GM12865 (cell line): ENCODE measurements at regions not wholly inside any gene's neighbourhood (a gene's known extent, or its start where the extent isn't known, plus 50 kb on each side); places are given as distances from the start of the nearest gene placed in this dataset.
"Not testable (repeated sequence)": the region's sequence is repeated elsewhere in the genome, so short reads cannot be mapped to it uniquely, and the experiment has no call there.

Source experiments
- DNase-seq: peaks from one replicate; pipeline ENCODE4 v3.0.0; 2010; ENCODE audit warnings: low read depth
- H3K4me3 ChIP-seq: 2 replicates; pipeline ENCODE4 v1.5.1; 2011; ENCODE audit warnings: mild to moderate bottlenecking, low read depth, low read length, control low read depth
- TF ChIP-seq, protein P1 (sequence below): IDR thresholded peaks from 2 replicates; pipeline ENCODE4 v1.5.1; 2011; ENCODE audit warnings: low read length, control low read depth, low read depth, inconsistent platforms; ENCODE audit not compliant: insufficient read depth; ENCODE audit errors: missing control alignments

DNA sequence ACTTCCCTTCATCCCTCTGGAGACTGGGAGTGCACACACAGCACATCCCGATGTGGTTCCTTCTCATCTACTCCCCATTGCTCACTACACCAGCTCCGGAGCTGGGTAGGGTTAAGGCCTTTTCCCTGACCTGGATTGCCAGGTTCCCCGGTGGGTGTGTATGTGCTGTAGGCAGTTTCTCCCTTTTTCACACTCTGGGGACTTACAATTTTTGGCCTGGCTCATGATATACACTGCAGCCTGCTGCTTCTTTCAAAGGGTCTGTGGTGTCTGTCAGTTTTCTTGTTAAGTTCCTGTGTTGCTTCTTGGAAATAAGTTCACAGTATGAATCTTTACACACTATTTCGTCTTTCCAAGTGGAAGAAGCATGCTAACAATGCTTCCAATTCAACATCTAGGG is 405.5 kb downstream of the UTRN start:
- H3K4me3 ChIP-seq = no peak overlapping the region
- no peak for DNase-seq
- TF ChIP-seq, protein P1, sequence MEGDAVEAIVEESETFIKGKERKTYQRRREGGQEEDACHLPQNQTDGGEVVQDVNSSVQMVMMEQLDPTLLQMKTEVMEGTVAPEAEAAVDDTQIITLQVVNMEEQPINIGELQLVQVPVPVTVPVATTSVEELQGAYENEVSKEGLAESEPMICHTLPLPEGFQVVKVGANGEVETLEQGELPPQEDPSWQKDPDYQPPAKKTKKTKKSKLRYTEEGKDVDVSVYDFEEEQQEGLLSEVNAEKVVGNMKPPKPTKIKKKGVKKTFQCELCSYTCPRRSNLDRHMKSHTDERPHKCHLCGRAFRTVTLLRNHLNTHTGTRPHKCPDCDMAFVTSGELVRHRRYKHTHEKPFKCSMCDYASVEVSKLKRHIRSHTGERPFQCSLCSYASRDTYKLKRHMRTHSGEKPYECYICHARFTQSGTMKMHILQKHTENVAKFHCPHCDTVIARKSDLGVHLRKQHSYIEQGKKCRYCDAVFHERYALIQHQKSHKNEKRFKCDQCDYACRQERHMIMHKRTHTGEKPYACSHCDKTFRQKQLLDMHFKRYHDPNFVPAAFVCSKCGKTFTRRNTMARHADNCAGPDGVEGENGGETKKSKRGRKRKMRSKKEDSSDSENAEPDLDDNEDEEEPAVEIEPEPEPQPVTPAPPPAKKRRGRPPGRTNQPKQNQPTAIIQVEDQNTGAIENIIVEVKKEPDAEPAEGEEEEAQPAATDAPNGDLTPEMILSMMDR = no peak

DNA sequence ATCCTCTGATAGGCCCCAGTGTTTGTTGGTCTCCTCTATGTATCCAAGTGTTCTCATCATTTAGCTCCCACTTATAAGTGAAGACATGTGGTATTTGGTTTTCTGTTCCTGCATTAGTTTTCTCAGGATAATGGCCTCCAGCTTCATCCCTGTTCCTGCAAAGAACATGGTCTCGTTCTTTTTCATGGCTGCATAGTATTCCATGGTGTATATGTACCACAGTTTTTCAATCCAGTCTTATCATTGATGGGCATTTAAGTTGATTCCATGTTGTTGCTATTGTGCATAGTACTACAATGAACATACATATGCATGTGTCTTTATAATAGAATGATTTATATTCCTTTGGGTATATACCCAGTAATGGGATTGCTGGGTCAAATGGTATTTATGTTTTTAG is 406.9 kb downstream of the UTRN start:
- H3K4me3 ChIP-seq, DNase-seq: not testable (repeated sequence)

DNA sequence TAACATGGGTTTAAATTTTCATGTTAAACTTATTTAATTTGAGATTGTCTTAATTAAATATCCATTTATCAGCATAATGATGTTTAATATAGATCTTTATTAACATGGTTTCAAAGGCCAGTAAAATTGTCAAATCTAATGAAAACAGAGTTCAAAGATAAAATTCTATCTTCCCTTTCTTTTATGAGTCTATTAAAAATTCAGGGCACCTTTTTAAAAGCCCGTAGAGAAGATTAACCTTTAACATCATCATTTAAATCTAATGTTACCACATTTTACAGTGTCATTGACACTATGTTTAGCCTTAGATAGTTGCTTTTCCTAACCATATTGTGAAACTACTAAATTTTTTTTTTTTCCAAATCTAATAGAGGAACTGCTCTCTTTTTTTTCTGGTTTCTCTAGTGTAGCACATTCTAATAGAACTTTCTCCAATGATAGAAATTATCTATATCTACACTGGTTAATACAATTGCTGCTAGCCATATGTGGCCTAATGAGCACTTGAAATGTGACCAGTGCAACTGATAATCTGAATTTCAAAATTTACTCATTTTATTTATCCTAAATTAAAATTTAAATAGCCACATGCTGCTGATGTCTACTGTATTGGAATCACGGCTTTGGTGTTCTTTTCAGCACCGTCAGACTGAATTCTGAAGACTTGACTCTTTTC is 410.9 kb downstream of the UTRN start:
- no peak overlapping the region for H3K4me3 ChIP-seq
- no peak for DNase-seq
- TF ChIP-seq, protein P1 = no peak

DNA sequence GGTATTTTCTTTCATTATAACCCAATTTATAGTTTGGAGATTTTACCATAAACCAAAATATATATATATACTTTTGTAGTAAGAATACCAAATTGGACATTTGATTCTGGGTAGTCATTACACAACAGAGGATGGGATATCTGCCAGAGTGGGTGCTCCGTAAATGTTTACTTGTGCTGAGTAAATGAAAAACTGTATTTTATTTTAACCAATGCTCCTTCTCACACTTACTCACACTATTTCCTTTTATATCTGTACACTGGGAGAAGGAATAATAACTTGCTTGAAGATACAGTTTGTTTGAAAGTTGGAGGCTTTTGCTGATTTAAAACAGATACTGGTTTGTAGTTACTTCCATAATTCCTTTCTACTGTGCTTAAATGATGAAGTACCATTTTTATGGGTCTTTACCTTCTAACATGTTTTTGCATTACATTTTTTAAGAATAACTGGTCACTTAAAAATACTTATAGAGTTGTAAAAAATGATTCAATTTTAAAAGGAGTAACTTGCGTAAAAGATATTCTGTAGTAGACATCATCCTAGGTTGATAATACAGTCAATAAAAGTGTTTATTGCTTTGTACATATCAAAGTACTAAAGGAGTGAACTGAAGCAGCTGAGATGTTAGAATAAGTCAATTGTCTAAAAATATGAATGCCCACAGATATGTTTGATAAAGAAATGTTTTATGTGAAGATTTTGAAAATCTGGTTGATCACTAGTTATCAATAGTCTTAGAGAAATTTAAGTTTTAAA is 411.7 kb downstream of the UTRN start:
- no peak overlapping the region for H3K4me3 ChIP-seq
- DNase-seq = no peak
- TF ChIP-seq, protein P1 = no peak

DNA sequence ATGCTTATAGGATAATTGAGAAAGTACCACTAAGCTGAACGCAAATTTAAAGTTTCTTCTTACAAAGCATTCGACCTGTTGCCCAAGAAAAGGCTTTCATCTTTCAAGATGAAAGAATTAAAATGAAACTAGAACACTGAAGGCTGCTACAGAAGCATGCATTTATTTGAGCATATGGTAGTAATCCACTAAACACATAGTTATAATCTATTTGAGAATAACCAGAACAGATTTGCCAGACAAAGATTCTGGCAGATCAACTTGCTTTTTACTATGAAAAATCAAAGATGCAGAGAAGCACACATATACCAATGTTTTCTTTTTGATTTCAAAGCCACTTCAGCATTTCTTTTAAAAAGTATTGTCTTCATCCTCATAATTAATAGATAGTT is 412.2 kb downstream of the UTRN start:
- TF ChIP-seq, protein P1 = no peak

DNA sequence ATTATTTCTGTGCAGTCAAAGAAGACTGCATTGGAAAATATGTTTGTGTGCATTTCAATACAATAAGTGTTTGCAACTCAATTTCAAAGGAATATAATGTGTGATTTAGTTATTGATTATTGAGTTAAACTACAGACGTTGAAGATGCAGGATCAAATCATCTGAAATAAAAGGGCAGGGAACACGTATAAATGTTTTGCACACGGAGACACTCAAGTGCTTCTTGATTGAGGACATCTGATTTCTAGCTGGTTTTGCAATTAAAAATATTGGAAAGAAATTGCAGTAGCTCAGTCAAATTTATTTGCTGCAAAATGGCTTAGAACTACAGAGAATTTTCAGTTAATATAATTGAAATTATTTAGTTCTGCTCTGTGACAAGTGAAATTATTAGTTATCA is 412.7 kb downstream of the UTRN start:
- TF ChIP-seq, protein P1 = no peak
- DNase-seq = no peak
- H3K4me3 ChIP-seq = no peak overlapping the region

More for the DNA sequence above, 412.2 kb downstream of the UTRN start:
- no peak for DNase-seq
- no peak overlapping the region for H3K4me3 ChIP-seq

DNA sequence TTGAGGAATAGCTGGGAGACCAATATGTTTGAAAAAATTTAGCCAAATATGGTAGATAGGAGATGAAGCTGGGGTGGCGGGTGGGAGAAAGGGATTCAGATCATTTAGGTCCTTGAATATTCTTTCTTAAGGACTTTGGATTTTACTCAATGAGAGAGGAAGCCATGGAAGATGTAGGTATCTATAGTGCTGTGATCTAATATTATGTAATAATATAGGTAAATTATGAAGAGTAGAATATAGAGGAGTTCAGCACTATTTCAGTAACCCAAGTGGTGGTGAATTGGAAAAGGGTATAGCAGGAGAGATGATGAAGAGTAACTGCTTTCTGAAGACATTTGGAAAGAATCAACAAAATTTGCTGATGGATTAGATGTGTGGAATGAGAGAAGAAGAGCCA is 417.6 kb downstream of the UTRN start:
- no peak overlapping the region for H3K4me3 ChIP-seq
- DNase-seq = no peak
- TF ChIP-seq, protein P1 = no peak
